GM18868 (cell line): ENCODE measurements at regions not wholly inside any gene's neighbourhood (a gene's known extent, or its start where the extent isn't known, plus 50 kb on each side); places are given as distances from the start of the nearest gene placed in this dataset.

Experiments
- ATAC-seq: cut with Tn5 transposase; IDR thresholded peaks from one replicate; pipeline ENCODE4 v1.9.1; 2021; ENCODE audit warnings: mild to moderate bottlenecking, moderate library complexity; ENCODE audit not compliant: unreplicated experiment

DNA sequence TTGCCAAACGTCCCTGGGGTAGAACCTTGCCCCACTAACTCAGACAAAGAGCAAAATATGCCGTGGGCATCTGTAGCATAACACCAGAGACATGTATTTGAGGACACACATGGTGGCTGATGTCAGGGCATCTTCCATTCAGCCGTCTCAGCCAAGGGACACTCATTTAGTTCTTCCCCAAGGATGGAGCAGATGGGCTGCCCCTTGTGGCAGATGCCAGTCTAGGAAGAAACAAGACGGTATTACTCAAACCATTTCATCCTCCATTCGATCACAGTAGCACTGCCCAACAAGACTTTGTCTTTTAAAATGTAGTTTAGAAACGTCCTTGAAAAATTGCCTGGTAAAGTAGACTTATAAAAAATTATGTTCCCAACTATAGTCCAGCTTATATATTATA is 937.6 kb upstream of the EEF2KMT start:
- no peak for ATAC-seq

DNA sequence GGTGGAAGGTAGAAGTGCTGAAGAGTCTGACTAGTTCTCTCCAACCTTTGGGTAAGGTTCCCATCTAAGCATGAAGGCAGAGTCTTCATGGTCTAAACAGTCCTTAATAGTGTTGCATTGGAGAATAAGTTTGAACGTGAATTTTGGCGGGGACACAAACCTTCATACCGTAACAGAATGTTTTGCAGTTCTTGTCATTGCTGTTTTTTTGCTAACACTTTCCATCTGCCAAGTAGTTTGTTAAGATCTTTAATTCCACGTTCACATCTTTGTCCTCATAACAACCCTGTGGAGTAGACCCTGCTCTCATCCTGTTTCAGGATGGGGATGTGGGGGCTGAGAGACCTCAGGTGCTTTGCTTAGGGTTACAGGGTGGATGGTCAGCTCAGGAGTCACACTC is 936.9 kb upstream of the EEF2KMT start:
- ATAC-seq: no peak

DNA sequence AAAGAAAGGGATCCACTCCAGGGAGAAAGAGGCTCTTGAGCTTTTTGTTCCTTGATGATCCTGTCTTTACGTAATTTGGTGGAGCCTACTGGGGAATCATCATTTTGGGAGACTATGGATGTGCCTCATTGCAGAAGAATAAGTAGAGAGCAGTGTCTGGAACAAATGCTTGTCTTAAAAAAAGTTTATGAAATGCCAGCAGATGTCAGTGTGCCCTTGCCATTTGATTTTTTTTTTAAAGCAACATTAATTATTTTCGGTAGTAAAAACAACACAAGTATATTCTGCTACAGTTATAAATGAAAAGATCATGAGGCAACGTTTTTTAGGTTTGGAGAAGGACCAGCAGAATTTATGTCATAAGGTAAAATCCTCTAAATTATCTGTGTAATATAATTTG is 934.8 kb upstream of the EEF2KMT start:
- ATAC-seq: no peak

GRCh38 chr16:6031567-6031966 is 934.0 kb upstream of the EEF2KMT start:
- ATAC-seq: no peak

- no peak for ATAC-seq
Measured at GRCh38 chr16:6031102-6031501, 933.5 kb upstream of the EEF2KMT start.

DNA sequence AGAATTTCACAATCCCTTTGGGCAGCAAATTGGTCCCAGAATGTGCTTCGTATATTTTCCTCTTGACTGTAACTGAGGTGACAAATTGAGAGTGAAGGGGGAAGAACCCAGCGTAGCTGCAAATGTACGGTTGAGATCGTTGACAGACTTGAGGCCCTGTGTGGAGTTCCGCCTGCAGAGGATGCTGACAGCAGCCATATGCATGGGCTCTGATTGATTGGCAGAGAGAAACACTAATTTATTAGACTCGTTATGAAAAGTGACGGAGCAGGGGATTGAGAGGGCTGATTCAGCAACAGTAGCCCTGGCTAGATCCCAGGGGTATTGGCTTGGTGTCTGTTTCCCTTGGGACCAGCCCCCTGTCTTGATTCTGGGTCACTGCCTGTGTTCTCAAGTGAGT is 930.1 kb upstream of the EEF2KMT start:
- no peak for ATAC-seq

- no peak for ATAC-seq
Measured at GRCh38 chr16:6023449-6023848, 925.9 kb upstream of the EEF2KMT start.

- no peak for ATAC-seq
Measured at GRCh38 chr16:6021276-6021943, 923.8 kb upstream of the EEF2KMT start.

DNA sequence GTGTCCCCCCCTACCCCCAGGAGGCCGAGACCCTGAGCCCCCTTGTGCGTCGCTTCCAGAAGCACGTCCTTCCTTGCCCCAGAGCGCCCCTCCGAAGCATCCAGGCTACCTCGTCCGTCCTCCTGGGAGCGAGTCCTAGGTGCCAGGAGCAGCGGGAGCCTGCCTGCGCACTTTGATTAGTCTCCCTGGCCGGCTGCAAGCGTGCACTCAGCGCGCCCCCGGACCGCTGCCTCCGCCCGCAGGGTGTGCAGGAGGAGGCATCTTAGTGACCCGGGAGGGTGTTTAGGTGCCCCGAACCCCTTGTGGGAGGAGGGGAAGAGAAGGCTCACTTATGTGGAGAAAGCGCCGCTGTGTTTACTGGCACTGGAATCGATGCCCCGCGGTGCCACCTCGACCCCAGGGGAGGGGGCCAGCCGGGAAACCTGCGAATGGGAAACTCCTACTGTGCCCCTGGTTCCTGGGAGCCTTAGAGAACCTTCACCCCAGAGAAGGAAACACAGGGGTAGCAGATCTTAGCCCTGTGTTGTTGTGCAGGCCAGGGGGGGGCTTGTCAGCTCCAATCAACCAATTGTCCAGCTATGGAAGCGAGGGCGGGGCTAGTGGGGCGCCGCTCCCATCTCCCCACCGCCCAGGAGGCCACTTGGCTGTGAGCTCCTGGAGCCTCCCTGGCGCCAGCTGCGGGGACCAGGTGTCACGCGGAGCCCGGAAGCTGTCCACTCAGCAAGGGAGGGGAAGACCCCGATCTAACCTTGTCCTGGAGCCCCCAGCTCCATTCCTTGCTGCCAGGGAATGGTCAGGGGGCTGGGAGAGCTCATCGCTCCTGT is 922.8 kb upstream of the EEF2KMT start:
- no peak for ATAC-seq

- no peak for ATAC-seq
Measured at GRCh38 chr16:6019490-6019991, 921.9 kb upstream of the EEF2KMT start.

GRCh38 chr16:6018848-6019489 is 921.4 kb upstream of the EEF2KMT start:
- ATAC-seq: no peak

DNA sequence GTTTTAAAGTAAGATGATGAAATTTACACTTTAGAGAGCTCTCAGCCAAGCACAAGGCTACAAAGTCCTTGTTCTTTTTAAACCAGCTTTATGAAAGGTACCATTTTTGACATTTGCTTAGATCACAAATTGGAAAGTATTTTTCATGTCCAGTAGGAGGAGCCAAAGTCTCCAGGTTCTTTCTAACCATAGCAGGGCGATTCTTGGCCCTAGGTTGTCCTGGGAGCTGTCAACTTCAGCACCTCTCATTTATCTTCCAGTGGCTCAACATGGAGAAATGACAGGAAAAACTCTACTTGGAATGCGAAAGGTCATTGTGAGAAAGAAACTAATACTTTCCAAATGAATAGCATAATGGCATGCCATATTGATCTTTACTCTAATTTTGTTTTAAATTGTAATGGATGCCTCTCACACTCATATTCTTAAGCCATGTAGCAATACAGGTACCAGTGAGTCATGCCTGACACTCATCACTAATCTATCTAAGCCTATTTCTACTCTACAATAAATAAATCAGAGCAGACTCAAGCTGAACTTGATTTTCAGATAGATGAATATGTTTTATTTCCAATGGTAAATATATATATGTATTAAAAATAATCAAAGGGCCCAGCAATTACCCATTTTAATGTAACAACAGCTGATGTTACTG is 919.1 kb upstream of the EEF2KMT start:
- ATAC-seq: no peak

- ATAC-seq: no peak
Measured at GRCh38 chr16:6012716-6013115, 915.1 kb upstream of the EEF2KMT start.

- no peak for ATAC-seq
Measured at GRCh38 chr16:6009151-6009550, 911.6 kb upstream of the EEF2KMT start.

- ATAC-seq: no peak
Measured at GRCh38 chr16:6008670-6009069, 911.1 kb upstream of the EEF2KMT start.

DNA sequence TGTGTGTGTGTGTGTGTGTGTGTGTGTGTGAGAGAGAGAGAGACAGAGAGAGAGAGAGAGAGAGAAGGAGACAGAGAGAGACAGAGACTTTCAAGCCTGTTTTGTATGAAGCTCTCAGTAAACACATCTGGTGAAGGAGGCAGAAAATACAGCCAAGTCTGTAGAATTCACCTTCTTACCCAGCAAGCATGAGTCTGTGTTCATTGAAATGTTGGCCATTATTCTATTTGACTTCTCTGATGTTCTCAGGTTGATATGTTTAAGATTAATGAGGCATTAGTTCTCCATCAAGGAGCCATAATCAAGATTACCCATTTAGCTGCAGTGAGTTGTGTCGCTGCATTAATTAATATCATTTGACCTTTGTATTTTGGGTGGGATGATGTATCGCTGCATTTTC is 895.8 kb upstream of the EEF2KMT start:
- ATAC-seq: no peak

DNA sequence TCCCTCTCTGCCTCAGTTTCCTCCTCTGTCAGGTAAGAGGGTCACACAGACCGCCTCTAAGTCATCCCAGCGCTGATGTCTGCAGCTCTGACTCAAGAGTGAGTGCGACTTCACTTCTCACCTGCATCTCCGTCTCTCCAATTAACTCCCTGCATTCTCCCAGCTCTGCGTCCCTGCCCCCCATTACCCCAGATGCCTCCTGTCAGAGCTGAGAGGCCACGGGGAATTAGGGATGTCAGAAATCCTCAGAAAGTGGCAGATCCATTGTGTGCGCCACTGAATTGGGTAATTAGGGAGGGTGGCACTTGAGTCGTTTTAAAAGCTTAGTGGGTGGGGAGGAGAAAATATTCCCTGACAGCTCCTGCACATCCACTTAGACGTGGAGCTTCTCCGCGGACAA is 885.4 kb upstream of the EEF2KMT start:
- ATAC-seq: no peak

GRCh38 chr16:5979905-5980550 is 882.4 kb upstream of the EEF2KMT start:
- no peak for ATAC-seq

- no peak for ATAC-seq
Measured at GRCh38 chr16:5977329-5977728, 879.7 kb upstream of the EEF2KMT start.

DNA sequence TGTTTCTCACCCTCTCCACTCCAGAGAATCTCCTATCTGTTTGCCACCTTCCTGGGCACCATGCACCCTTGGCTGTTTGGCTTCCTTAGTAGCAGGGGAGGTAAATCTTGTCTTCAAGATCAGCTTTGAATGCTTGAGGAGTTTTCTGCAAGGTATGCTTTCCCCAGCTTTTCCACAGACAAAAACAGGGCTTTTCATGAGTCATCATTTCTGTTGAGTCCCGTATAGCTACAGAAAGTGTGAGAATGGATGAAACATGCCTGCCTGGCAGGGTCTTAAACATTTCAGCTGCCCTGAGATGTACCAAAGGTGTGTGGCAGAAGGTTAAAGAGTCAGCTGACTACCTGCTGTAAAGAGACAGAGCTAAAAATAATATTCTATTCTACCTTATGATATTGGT is 875.2 kb upstream of the EEF2KMT start:
- ATAC-seq: no peak

GRCh38 chr16:5971924-5972323 is 874.3 kb upstream of the EEF2KMT start:
- ATAC-seq: no peak
